GM12892 (cell line): ENCODE measurements at regions not wholly inside any gene's neighbourhood (a gene's known extent, or its start where the extent isn't known, plus 50 kb on each side); places are given as distances from the start of the nearest gene placed in this dataset.

ENCODE experiments used
- POLR2A ChIP-seq: IDR thresholded peaks from 2 replicates; pipeline ENCODE4 v1.6.1; 2011; ENCODE audit warnings: low read depth, low read length, control low read depth
- POLR2AphosphoS5 ChIP-seq: IDR thresholded peaks from 2 replicates; pipeline ENCODE4 v1.6.1; 2011; ENCODE audit warnings: low read depth, low read length, control low read depth

DNA sequence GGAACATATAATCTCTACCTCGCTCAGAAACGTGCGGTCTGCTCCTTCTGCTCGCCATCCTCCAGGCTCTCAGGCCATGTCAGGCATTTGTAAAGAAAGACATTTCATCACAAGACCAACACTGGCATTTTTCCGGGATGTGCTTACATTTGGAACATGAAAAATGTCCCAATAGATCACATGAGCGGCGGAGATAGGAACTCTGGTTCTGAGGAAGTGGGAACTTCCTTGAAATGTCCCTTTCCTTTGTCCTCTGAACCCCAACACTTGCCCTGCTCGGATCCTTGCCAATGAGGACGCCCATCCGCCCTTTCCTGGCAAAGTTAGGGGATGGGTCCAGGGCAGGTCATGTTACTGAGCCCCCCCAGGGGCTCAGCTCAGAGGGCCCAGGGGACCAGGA lies 130.5 kb downstream of the MAF start:
- TF ChIP-seq POLR2A: no peak
- no peak for TF ChIP-seq POLR2AphosphoS5
